DND-41 (cell line): ENCODE measurements at regions not wholly inside any gene's neighbourhood (a gene's known extent, or its start where the extent isn't known, plus 50 kb on each side); places are given as distances from the start of the nearest gene placed in this dataset.

Experiments
- ATAC-seq: fragments of 200-7000 bp; cut with Tn5 transposase; 3 replicates; pipeline ENCODE4 v1.9.1; 2021; ENCODE audit warnings: low read depth; ENCODE audit not compliant: insufficient read depth
- DNase-seq: peaks from one replicate; pipeline ENCODE4 v3.0.0-alpha.2; 2020
- H2AFZ ChIP-seq: 2 replicates; pipeline ENCODE4 v1.6.0; 2012; ENCODE audit warnings: low read depth, low read length
- H3K27ac ChIP-seq: 2 replicates; pipeline ENCODE4 v1.5.1; 2012; ENCODE audit warnings: low read length, inconsistent platforms
- H3K27me3 ChIP-seq: fragments of 200-600 bp; sonication (generic); 2 replicates; pipeline ENCODE4 v1.6.0; 2012; ENCODE audit warnings: low read length, mild to moderate bottlenecking, inconsistent platforms; ENCODE audit not compliant: insufficient read depth, poor library complexity
- H3K36me3 ChIP-seq: 2 replicates; pipeline ENCODE4 v1.5.1; 2012; ENCODE audit warnings: low read length, inconsistent platforms; ENCODE audit not compliant: insufficient read depth
- H3K4me1 ChIP-seq: 2 replicates; pipeline ENCODE4 v1.5.1; 2012; ENCODE audit warnings: mild to moderate bottlenecking, low read length; ENCODE audit not compliant: insufficient read depth
- H3K4me2 ChIP-seq: 2 replicates; pipeline ENCODE4 v1.6.0; 2012; ENCODE audit warnings: mild to moderate bottlenecking, moderate library complexity, low read length, inconsistent platforms; ENCODE audit not compliant: insufficient read depth
- H3K4me3 ChIP-seq, 2 experiments: fragments of 200-600 bp in 1 of 2; shearing (Covaris generic) in 1 of 2; 2 replicates each; pipeline ENCODE4 v1.5.1; 2012 to 2016; ENCODE audit warnings: inconsistent platforms in 2 of 2, low read length in 2 of 2, mild to moderate bottlenecking in 2 of 2, low read depth in 1 of 2, moderate library complexity in 1 of 2
- H3K79me2 ChIP-seq: 2 replicates; pipeline ENCODE4 v1.6.0; 2012; ENCODE audit warnings: low read length, inconsistent platforms; ENCODE audit not compliant: insufficient read depth
- H3K9ac ChIP-seq: 2 replicates; pipeline ENCODE4 v1.6.0; 2012; ENCODE audit warnings: low read depth, mild to moderate bottlenecking, inconsistent platforms, low read length, moderate library complexity
- H3K9me3 ChIP-seq: 2 replicates; pipeline ENCODE4 v1.5.1; 2012; ENCODE audit warnings: low read length, moderate library complexity, mild to moderate bottlenecking, inconsistent platforms; ENCODE audit not compliant: insufficient read depth, severe bottlenecking
- H4K20me1 ChIP-seq: 2 replicates; pipeline ENCODE4 v1.6.0; 2012; ENCODE audit warnings: low read length; ENCODE audit not compliant: insufficient read depth
- EZH2 ChIP-seq: IDR thresholded peaks from 3 replicates; pipeline ENCODE4 v1.6.1; 2012; ENCODE audit warnings: borderline replicate concordance, low read depth, mild to moderate bottlenecking, moderate library complexity, low read length, inconsistent platforms; ENCODE audit not compliant: severe bottlenecking
- TF ChIP-seq, protein P1 (sequence below): IDR thresholded peaks from 2 replicates; pipeline ENCODE4 v1.5.1; 2012; ENCODE audit warnings: borderline replicate concordance, low read length, moderate library complexity, mild to moderate bottlenecking; ENCODE audit not compliant: poor library complexity, severe bottlenecking; ENCODE audit errors: extremely low read depth

DNA sequence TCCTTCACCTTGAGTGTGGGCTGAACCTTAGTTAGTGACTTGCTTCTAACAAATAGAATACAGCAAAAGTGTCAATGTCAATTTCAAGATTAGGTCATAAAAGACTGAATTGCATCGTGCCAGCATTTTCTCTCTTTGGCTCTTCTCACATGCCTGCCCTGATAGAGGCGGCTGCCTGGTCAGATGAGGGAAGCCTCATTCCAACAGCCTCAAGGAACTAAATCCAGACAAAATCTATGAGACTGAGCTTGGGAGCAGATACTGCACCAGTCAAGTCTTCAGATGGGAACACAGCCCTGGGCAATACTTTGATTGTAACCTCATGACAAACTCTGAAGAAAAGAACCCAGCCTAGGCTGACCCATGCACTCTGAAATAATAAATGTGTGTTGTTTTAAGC, 63.5 kb upstream of the MFGE8 start:
- Histone ChIP-seq H3K36me3 (no peaks in the 10 kb centered on the region), H3K27ac (no peak overlapping the region), H3K4me2 (no peak overlapping the region), H3K27me3 (no peaks in the 10 kb centered on the region), H4K20me1 (no peaks in the 10 kb centered on the region), H3K9me3 (no peaks in the 10 kb centered on the region), H2AFZ (no peak overlapping the region), H3K9ac (no peak overlapping the region), H3K4me1 (no peaks in the 10 kb centered on the region), H3K4me3 (no peak overlapping the region), H3K79me2 (no peaks in the 10 kb centered on the region)
- ATAC-seq (no peak), DNase-seq (no peak)
- TF ChIP-seq, protein P1, sequence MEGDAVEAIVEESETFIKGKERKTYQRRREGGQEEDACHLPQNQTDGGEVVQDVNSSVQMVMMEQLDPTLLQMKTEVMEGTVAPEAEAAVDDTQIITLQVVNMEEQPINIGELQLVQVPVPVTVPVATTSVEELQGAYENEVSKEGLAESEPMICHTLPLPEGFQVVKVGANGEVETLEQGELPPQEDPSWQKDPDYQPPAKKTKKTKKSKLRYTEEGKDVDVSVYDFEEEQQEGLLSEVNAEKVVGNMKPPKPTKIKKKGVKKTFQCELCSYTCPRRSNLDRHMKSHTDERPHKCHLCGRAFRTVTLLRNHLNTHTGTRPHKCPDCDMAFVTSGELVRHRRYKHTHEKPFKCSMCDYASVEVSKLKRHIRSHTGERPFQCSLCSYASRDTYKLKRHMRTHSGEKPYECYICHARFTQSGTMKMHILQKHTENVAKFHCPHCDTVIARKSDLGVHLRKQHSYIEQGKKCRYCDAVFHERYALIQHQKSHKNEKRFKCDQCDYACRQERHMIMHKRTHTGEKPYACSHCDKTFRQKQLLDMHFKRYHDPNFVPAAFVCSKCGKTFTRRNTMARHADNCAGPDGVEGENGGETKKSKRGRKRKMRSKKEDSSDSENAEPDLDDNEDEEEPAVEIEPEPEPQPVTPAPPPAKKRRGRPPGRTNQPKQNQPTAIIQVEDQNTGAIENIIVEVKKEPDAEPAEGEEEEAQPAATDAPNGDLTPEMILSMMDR, result no peak
- no peak for TF ChIP-seq EZH2

DNA sequence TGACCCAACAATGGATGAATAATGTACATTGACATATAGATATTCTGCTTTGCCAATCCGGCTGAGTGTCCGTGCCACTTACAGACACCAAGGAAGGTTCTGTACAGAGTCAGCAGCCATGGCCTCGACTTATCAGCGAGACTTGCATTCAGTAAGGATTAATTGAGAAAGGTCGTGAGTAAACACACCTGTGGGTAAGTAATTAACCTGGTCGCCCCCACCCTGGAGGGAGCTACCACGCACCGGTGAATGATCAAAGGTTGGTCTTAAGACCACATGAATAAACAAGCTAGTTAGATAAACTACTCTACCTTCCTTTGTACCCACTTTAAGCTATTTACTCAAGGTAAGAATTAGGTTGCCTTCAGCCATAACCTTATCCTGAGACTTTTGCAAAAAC, 66.5 kb upstream of the MFGE8 start:
- Histone ChIP-seq H3K79me2 (no peaks in the 10 kb centered on the region), H3K27me3 (no peaks in the 10 kb centered on the region), H3K4me2 (no peak overlapping the region), H2AFZ (no peak overlapping the region), H3K4me1 (no peaks in the 10 kb centered on the region), H4K20me1 (no peaks in the 10 kb centered on the region), H3K4me3 (no peak overlapping the region), H3K27ac (no peak overlapping the region), H3K9ac (no peak overlapping the region), H3K36me3 (no peaks in the 10 kb centered on the region), H3K9me3 (no peaks in the 10 kb centered on the region)
- ATAC-seq (no peak), DNase-seq (no peak)
- TF ChIP-seq EZH2, result no peak
- TF ChIP-seq, protein P1, result no peak

DNA sequence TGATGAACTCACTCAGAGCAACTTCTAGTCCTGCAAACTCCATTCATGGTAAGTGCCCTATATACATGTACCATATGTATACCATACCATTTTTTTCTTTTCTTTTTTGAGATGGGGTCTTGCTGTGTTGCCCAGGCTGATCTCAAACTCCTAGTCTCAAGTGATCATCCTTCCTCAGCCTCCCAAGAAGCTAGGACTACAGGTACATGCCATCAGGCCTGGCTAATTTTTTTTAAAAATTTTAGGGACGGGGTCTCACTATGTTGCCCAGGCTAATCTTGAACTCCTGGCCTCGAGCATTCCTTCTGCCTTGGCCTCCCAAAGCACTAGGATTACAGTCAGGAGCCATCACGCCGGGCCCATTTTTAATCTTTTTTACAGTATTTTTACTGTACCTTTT, 67.3 kb upstream of the MFGE8 start:
- no peaks in the 10 kb centered on the region for H3K4me1 ChIP-seq
- no peak overlapping the region for H3K4me3 ChIP-seq
- no peaks in the 10 kb centered on the region for H3K27me3 ChIP-seq

More for the DNA sequence above, 67.3 kb upstream of the MFGE8 start:
- Histone ChIP-seq H2AFZ (no peak overlapping the region), H4K20me1 (no peaks in the 10 kb centered on the region), H3K9ac (no peak overlapping the region), H3K4me2 (no peak overlapping the region), H3K9me3 (no peaks in the 10 kb centered on the region), H3K79me2 (no peaks in the 10 kb centered on the region), H3K36me3 (no peaks in the 10 kb centered on the region), H3K27ac (no peak overlapping the region)
- ATAC-seq (no peak), DNase-seq (no peak)
- no peak for TF ChIP-seq EZH2
- TF ChIP-seq, protein P1, result no peak
